ENCODE measurements at regions not wholly inside any gene's neighbourhood (a gene's known extent, or its start where the extent isn't known, plus 50 kb on each side); places are given as distances from the start of the nearest gene placed in this dataset.

GRCh38 chr20:6245436-6245835 is 122.6 kb upstream of the FERMT1 start:
- H3K9me3 Mint-ChIP-seq = peaks cover 0 to 3% of the 10 kb centered on the region in 2 experiments; a peak in 1 of 5 replicates
- H3K36me3 Mint-ChIP-seq (ENCODE audit: insufficient read depth in 1 of 3, low read depth in 3 of 3) = no peaks in the 10 kb centered on the region; a peak in 1 of 7 replicates
- no peak overlapping the region for H2BK15ac ChIP-seq (ENCODE audit: low read depth, low read length)
- no peak overlapping the region for H3K9ac ChIP-seq (ENCODE audit: extremely low read depth, insufficient read length, low read length)
- H2AFZ ChIP-seq (ENCODE audit: low read length) = no peak overlapping the region
- no peak overlapping the region for H2AK5ac ChIP-seq (ENCODE audit: insufficient read length, low read length)
- no CpG with 5 or more reads among the region's 4 CpGs for WGBS (ENCODE audit: extremely low coverage, insufficient read length, low lambda C conversion rate)
- no peaks in the 10 kb centered on the region; the same call in 1 of the 2 replicates for H3K27me3 Mint-ChIP-seq (ENCODE audit: low read depth)
- no peak overlapping the region for H3K18ac ChIP-seq (ENCODE audit: insufficient read length, low read depth, low read length)
- no peak overlapping the region for H2BK20ac ChIP-seq (ENCODE audit: low read depth, low read length, poor library complexity, severe bottlenecking)
- no peak overlapping the region for H2BK5ac ChIP-seq (ENCODE audit: insufficient read length, low read length)
- H3K79me1 ChIP-seq (ENCODE audit: insufficient read depth, low read depth, low read length, poor library complexity, severe bottlenecking) = no peaks in the 10 kb centered on the region
- no peak overlapping the region for H2BK12ac ChIP-seq (ENCODE audit: insufficient read length, low read depth, low read length)
- H3K23me2 ChIP-seq (ENCODE audit: insufficient read length, low read depth, low read length, poor library complexity, severe bottlenecking) = no peaks in the 10 kb centered on the region
- H4K20me1 ChIP-seq (ENCODE audit: control insufficient read depth, insufficient read depth, insufficient read length) = no peaks in the 10 kb centered on the region
- no peak overlapping the region for H3K23ac ChIP-seq (ENCODE audit: insufficient read length, low read depth, low read length)
- no peaks in the 10 kb centered on the region for H3K27me3 ChIP-seq (ENCODE audit: insufficient read depth, low read length)
- H4K5ac ChIP-seq (ENCODE audit: insufficient read length, low read depth, low read length) = no peak overlapping the region
- H4K91ac ChIP-seq (ENCODE audit: insufficient read length, low read depth, low read length) = no peak overlapping the region
- H3K79me2 ChIP-seq (ENCODE audit: insufficient read depth, low read length) = no peaks in the 10 kb centered on the region
- no peak overlapping the region for H4K8ac ChIP-seq (replicated peaks; ENCODE audit: insufficient read length, low read depth, low read length)
- no peak overlapping the region for H3K27ac ChIP-seq (ENCODE audit: insufficient read length, low read depth, low read length)
- DNase-seq = no peak
- H3K56ac ChIP-seq (ENCODE audit: insufficient read length, low read depth, low read length) = no peak overlapping the region
- no peak overlapping the region for H2BK120ac ChIP-seq (ENCODE audit: low read depth, low read length, poor library complexity, severe bottlenecking)
- no peak overlapping the region for H3K4me2 ChIP-seq (ENCODE audit: insufficient read depth, insufficient read length, low read length)
- no peak overlapping the region for H3K14ac ChIP-seq (ENCODE audit: insufficient read depth, low read length)
- no peak overlapping the region for H3K27ac Mint-ChIP-seq
- TF ChIP-seq, protein P1, sequence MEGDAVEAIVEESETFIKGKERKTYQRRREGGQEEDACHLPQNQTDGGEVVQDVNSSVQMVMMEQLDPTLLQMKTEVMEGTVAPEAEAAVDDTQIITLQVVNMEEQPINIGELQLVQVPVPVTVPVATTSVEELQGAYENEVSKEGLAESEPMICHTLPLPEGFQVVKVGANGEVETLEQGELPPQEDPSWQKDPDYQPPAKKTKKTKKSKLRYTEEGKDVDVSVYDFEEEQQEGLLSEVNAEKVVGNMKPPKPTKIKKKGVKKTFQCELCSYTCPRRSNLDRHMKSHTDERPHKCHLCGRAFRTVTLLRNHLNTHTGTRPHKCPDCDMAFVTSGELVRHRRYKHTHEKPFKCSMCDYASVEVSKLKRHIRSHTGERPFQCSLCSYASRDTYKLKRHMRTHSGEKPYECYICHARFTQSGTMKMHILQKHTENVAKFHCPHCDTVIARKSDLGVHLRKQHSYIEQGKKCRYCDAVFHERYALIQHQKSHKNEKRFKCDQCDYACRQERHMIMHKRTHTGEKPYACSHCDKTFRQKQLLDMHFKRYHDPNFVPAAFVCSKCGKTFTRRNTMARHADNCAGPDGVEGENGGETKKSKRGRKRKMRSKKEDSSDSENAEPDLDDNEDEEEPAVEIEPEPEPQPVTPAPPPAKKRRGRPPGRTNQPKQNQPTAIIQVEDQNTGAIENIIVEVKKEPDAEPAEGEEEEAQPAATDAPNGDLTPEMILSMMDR (conservative IDR thresholded peaks at IDR 0.05) = no peak
- H3K4ac ChIP-seq (ENCODE audit: low read depth, low read length) = no peak overlapping the region
- H3K4me1 ChIP-seq (ENCODE audit: insufficient read depth, low read length) = no peaks in the 10 kb centered on the region
- no peaks in the 10 kb centered on the region for H3K9me3 ChIP-seq (ENCODE audit: control insufficient read depth, low read depth, low read length)
- H3K4me3 Mint-ChIP-seq = no peak overlapping the region
- H3T11ph ChIP-seq (ENCODE audit: low read length) = no peak overlapping the region
- no peaks in the 10 kb centered on the region for H3K4me1 Mint-ChIP-seq

Measured in H9 (cell line).